Vagina (tissue), 2 donors: ENCODE measurements at regions not wholly inside any gene's neighbourhood (a gene's known extent, or its start where the extent isn't known, plus 50 kb on each side); places are given as distances from the start of the nearest gene placed in this dataset.

ENCODE experiments used
- CTCF ChIP-seq, 3 experiments: fragments of 450-650 bp in 2 of 3; fragments of 200-600 bp in 1 of 3; sonication (generic) in 1 of 3; IDR thresholded peaks; one replicate each; pipeline ENCODE4 v1.5.1; 2017 to 2019; ENCODE audit warnings: antibody characterized with exemption in 3 of 3, mild to moderate bottlenecking in 2 of 3, moderate library complexity in 2 of 3
- POLR2A ChIP-seq, 2 donors: fragments of 450-650 bp; IDR thresholded peaks; one replicate each; pipeline ENCODE4 v1.6.1; 2017; ENCODE audit warnings: antibody characterized with exemption in 2 of 2, mild to moderate bottlenecking in 2 of 2, moderate library complexity in 2 of 2
- POLR2AphosphoS5 ChIP-seq, 2 donors: sonication (generic); formaldehyde crosslinking; IDR thresholded peaks; one replicate each; pipeline ENCODE4 v1.9.0; 2017; ENCODE audit warnings: antibody characterized with exemption in 2 of 2, mild to moderate bottlenecking in 2 of 2, low read depth in 1 of 2; ENCODE audit not compliant: insufficient read depth in 1 of 2

GRCh38 chr12:24075650-24076049, 126.2 kb upstream of the SOX5 start:
- no peak for TF ChIP-seq POLR2A (IDR thresholded peaks at IDR 0.05)
- TF ChIP-seq CTCF (IDR thresholded peaks at IDR 0.05): no peak
- no peak for TF ChIP-seq POLR2AphosphoS5 (IDR thresholded peaks at IDR 0.05; ENCODE audit: insufficient read depth in 1 of 2, low read depth in 1 of 2)
